Vagina (tissue), 2 donors: ENCODE measurements at regions not wholly inside any gene's neighbourhood (a gene's known extent, or its start where the extent isn't known, plus 50 kb on each side); places are given as distances from the start of the nearest gene placed in this dataset.
"Not testable (repeated sequence)": the region's sequence is repeated elsewhere in the genome, so short reads cannot be mapped to it uniquely, and the experiment has no call there.

ENCODE experiments used
- CTCF ChIP-seq, 3 experiments: fragments of 450-650 bp in 2 of 3; fragments of 200-600 bp in 1 of 3; sonication (generic) in 1 of 3; IDR thresholded peaks; one replicate each; pipeline ENCODE4 v1.5.1; 2017 to 2019; ENCODE audit warnings: antibody characterized with exemption in 3 of 3, mild to moderate bottlenecking in 2 of 3, moderate library complexity in 2 of 3
- POLR2A ChIP-seq, 2 donors: fragments of 450-650 bp; IDR thresholded peaks; one replicate each; pipeline ENCODE4 v1.6.1; 2017; ENCODE audit warnings: antibody characterized with exemption in 2 of 2, mild to moderate bottlenecking in 2 of 2, moderate library complexity in 2 of 2

- TF ChIP-seq CTCF, POLR2A (IDR thresholded peaks at IDR 0.05): not testable (repeated sequence)
Measured at GRCh38 chr5:176048671-176049070, 80.6 kb upstream of the THOC3 start.
